Sciatic nerve (tissue), 2 donors: ENCODE measurements at regions not wholly inside any gene's neighbourhood (a gene's known extent, or its start where the extent isn't known, plus 50 kb on each side); places are given as distances from the start of the nearest gene placed in this dataset.
A peak's percentile ranks its signal among the peaks of the same experiment; 100 is the strongest.
"Not testable (repeated sequence)": the region's sequence is repeated elsewhere in the genome, so short reads cannot be mapped to it uniquely, and the experiment has no call there.

Source experiments
- ATAC-seq: fragments of 200-7000 bp; cut with Tn5 transposase; one replicate; pipeline ENCODE4 v1.9.1; 2020; ENCODE audit warnings: mild to moderate bottlenecking, moderate library complexity
- DNase-seq: peaks from one replicate; pipeline ENCODE4 v3.0.0-alpha.2; 2020; ENCODE audit warnings: low spot score
- intact Hi-C: fragments of 100-400 bp; cut with DNase I; formaldehyde crosslinking; loops from one replicate; pipeline ENCODE4 v1.14.2; 2022
- donor health status: DM: no; HTN: no; CAD: no.
- donor health status: DM: no; HTN: no; CAD: no.

GRCh38 chr6:18062733-18063132 is 59.7 kb downstream of the NHLRC1 start:
- ATAC-seq (no peak), DNase-seq (no peak)
- intact Hi-C loops, result no loop called here

GRCh38 chr6:18058429-18058828 is 64.0 kb downstream of the NHLRC1 start:
- DNase-seq (no peak), ATAC-seq (no peak)
- intact Hi-C loops, result no loop called here

DNA sequence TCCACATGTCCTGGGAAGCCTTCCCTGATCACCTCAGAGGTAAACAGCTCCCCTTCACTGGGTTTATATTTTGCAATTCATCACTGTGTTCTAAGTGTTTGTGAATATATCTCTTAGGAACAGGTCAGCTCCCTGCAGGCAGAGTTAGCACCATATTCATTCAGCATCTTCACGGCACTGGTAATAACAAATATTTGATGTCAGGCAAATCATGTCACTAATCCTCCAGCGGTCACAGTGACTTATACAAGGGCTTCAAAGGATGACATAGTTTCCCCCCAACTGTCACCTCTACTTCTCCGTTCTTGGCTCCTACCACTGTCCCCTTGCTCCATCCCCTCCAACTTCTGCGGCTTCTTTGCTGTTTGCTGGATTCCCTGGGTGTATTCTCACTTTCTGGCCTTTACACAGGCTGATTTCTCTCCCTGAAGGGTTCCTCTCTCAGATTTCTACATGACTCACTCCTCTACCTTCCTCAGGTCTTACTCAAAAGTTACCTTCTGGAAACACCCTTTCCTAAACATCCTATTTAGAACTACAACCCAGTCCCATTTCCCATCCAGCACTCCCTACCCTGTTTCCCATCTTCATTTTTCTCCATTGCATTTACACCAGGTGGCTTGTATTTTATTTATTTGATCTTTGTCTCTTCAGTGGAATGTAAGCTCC is 66.6 kb downstream of the NHLRC1 start:
- intact Hi-C loops, result no loop called here
- no peak for ATAC-seq

DNA sequence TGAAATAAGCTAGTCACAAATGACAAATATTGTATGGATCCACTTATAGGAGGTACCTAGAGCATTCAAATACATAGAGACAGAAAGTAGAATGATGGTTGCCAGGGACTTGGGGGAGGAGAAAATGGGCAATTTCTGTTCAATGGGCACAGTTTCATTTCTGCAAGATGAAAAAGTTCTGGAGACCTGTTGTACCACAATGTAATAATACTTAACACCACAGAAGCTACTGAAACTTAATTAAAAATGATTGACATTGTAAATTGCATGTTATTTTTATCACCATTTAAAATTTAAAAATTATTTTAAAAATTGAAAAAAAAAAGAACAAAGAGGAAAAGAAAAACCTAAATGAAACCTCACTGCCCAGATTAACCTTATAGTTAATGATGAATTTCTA is 67.4 kb downstream of the NHLRC1 start:
- ATAC-seq (no peak), DNase-seq (no peak)
- intact Hi-C loops, result no loop called here

More for the DNA sequence above, 66.6 kb downstream of the NHLRC1 start:
- DNase-seq, result no peak

DNA sequence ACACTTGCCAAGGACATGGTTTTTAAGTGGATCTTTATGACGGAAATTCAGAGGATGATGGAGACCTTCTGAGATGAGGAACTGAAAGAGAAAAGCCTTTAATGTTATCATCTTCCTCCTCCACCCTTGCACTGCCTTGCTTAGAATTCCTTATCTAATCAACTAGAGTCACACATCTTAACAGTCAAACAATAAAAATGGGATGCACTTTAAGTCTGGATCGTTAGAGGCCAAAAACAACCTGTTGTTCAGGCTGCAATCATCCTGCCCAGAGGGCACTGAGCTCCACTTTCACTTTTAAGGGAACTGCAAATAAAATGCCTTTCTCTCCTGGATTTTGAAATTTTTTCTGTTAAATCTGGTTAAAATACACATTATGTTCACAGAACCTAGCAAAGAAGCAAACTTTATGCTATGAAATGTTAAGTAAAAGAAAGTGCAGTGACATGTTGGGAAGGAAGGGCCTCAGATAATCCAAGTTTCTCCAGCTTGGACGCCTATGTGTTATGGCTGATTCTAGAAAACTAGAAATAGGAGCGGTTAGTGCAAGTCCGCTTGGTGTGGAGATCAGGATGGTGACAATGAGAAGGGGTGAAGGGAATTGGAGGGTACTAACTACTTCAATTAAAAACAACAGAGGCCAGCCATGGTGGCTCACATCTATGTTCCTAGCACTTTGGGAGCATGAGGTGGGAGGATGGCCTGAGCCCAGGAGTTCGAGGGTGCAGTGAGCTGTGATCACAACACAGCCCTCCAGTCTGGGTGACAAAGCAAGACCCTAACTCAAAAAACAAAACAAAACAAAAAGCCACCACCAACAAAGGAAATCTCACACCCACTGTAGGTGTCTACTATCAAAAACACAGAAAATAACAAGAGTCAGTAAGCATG is 66.4 kb upstream of the KIF13A start:
- no peak for ATAC-seq
- intact Hi-C loops, result no loop called here
- no peak for DNase-seq

DNA sequence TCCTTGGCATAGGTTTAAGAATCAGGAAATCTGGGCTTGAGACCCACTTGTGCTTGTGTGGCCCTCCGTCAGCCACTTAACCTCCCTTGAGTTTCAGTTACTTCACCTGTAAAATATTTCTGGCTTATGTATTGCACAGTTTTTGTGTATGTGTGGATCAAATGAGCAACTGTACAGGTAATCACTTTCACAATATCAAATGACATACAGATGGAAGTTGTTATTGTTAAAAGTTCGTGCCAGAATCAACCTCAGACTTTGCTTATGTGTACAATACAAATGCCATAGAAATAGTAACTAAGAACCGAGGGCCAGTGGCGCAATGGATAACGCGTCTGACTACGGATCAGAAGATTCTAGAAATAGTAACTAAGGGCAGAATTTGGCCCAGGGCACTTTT is 65.6 kb upstream of the KIF13A start:
- intact Hi-C loops, result no loop called here
- DNase-seq (no peak), ATAC-seq (peak; percentile 48)

DNA sequence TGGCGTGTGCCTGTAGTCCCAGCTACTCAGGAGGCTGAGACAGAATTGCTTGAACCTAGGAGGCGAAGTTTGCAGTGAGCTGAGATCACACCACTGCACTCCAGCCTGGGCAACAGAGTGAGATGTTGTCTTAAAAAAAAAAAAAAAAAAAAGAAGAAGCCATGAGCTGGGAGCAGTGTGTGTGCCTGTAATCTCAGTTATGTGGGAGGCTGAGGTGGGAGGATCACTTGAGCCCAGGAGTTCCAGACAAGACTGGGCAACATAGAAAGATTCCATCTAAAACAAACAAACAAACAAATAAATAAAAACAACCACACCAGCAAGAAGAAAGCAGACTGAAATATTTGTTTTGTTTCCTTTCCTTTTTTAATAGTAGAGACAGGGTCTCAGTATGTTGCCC is 62.2 kb upstream of the KIF13A start:
- DNase-seq, result no peak
- intact Hi-C loops, result no loop called here
- ATAC-seq, result no peak

DNA sequence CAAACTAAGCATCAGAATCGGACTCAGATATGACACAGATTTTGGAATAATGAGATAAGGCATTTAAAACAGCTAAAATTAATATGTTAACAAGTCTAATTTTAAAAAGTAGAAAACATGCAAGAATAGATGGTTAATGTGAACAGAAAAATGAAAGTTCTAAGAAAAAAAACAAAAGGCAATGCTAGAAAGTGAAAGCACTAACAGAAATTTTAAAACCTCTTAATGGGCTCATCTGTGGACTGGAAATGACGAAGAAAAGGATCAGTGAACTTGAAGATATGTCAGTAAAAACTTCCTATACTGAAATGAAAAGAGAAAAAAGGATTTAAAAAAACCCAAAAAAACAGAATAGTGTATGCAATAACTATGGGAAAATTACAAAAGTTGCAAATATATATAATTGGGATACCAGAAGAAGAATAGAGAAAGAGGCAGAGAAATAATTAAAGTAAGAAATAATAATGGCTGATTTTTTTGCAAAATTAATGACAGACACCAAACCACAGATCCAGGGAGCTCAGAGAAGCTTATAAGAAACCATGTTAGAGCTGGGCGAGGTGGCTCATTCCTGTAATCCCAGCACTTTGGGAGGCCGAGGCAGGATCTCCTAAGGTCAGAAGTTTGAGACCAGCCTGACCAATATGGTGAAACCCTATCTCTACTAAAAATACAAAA is 61.7 kb upstream of the KIF13A start:
- intact Hi-C loops, result no loop called here
- ATAC-seq, result no peak
- no peak for DNase-seq

- DNase-seq (no peak), ATAC-seq (no peak)
- intact Hi-C loops, result no loop called here
Observed at GRCh38 chr6:18047406-18047805, 60.0 kb upstream of the KIF13A start.

- ATAC-seq (no peak), DNase-seq (no peak)
- intact Hi-C loops, result no loop called here
Observed at GRCh38 chr6:18045507-18045906, 58.1 kb upstream of the KIF13A start.

DNA sequence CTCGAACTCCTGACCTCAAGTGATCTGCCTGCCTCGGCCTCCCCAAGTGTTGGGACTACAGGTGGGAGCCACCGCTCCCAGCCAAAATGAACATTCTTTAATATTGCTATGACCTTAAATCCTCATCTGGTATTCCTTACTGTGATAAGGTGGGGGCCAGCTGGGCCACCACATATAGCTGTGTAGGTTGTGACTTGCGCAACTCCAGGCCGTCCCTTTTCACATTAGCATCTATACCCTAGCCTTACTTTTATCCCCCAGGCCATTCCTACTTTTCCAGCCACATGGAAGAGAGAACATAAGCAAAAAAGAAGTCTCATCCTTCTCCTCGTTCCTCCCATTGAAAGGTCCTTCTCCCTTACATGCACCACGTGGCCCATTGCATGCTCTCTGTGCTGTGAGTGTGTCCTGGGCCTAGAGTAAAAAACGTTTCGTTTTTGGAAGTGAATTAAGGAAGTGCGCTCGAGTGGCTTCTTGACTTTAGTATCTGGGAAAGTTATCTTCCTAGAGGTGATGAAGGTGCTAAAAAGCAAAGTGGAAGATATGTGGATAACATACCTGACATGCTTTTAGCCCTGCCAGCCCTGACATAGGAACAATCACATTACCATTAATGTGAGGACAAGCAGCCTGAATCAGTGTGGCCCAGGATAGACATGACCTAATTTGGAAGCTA is 56.8 kb upstream of the KIF13A start:
- DNase-seq (no peak), ATAC-seq (no peak)
- intact Hi-C loops, result no loop called here

GRCh38 chr6:18042536-18043145 is 55.2 kb upstream of the KIF13A start:
- ATAC-seq (peak; percentile 25), DNase-seq (no peak)
- intact Hi-C loops, result no loop called here

GRCh38 chr6:18039481-18039880 is 52.0 kb upstream of the KIF13A start:
- intact Hi-C loops, result no loop called here
- no peak for DNase-seq
- no peak for ATAC-seq

- ATAC-seq, DNase-seq, intact Hi-C loops: not testable (repeated sequence)
Observed at GRCh38 chr6:18038235-18038634, 50.8 kb upstream of the KIF13A start.
